AG20443 (cell line): ENCODE measurements at regions not wholly inside any gene's neighbourhood (a gene's known extent, or its start where the extent isn't known, plus 50 kb on each side); places are given as distances from the start of the nearest gene placed in this dataset.

Experiments
- DNase-seq: peaks from one replicate; pipeline ENCODE4 v3.0.0; 2012; ENCODE audit warnings: low spot score, mixed read lengths

DNA sequence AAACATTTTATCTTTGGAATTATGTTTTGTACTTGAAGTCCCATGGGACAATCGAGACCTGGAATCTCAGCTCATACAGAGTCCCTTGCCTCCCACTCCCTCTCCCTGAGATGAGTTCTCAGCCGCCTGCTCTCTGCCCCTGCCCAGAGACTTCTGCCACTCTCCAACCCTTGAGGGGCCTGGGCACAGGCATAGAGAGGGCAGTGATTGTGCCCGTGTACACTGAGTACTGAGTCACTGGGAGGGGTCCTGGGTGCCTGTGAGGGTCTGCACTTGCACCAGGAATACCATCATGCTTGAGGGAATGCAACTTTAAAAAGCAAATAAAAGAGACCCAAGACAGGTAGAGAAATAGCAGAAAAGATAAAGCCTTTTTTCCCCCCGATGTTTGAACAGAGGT is 453.8 kb upstream of the HS3ST5 start:
- no peak for DNase-seq

DNA sequence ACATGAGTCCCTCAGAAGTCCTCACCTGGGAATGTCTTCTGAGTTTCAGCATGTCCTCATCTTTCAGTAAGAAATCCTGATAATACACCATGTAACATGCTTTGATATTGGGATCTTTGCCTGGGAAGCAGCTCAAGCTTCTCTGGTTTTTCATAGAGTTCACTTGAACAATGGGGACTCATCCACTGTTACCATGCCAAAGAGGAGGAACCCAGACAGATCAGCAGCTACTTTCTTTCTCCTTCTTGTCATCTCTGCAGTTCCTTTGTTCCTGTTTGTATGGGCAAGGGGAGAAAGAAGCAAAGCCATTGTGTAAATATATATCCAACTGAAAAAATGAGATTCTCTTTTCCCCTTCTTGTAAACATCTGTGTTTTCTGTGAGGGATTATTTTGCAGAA is 450.6 kb upstream of the HS3ST5 start:
- DNase-seq = no peak

DNA sequence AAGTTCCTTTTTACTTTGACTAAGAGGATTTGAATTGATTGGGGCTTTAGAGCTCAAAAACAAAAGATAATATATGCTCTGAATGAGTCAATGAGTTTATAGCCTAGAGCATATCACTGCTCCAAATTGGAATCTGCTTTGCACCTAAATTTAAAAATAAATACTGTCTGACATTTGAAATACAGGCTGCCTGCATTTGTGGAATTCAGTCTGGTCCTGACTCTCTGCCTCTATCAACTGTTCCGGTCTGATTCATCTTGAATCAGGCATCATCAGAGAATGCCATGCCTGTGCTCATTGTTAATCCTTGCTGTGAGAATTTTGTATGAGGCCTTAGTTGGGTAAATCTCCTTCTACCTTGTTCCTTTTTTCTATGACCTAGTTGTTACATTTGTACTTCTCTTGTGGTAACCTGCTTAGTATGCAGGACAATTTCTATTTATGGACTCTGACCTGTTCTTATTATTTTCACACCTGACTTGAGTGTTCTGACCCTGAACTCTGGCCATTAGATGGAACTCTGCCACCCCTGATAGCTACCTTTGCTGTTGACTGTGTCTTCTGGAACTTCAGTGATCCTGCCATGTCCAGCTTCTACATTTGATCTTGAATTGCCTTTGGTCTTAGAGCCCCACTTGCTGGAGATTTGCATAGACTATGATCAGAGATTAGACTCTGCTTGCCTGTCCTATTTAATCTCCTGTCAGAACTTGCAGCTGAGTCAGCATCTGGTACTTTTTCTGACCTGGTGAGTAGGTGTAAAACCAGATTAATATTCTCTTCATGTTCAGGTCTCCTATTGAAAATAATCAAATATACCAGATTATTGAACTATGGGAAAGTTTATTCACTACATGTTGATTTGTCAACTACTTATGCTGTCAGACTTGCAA is 442.7 kb upstream of the HS3ST5 start:
- DNase-seq = no peak

DNA sequence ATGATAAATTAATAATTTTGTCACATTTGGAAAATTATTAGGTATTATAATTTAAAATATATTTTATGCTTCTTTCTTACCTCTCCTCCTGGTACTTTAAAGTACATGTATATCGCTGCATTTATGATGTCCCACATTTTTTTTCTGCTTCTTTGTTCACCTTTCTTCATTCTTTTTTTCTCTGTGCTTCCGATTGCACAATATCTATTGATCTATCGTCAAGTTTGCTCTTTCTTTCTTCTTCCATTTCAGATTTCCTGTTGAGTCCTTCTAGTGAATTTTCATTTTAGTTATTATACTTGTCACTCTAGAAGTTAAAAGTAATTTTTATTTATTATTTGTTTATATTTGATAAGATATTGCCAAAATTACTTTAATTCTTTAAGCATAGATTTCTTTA is 441.0 kb upstream of the HS3ST5 start:
- DNase-seq = no peak

DNA sequence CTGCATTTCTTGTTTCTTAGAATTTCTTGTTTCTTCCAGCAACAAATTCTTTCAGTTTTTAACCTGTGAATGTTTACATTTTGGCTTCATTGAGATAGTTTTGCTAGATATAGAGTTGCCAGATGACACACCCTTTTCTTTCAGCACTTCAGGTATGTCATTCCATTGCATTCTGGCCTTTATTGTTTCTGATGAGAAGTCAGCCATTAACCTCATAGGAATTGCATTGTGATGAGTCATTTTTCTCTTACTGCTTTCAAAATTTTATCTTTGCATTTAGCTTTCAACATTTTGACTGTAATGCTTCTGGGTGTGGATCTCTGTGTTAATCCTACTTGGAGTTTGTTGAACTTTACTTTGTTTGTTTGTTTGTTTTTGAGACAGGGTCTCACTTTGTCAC is 440.3 kb upstream of the HS3ST5 start:
- DNase-seq = no peak

DNA sequence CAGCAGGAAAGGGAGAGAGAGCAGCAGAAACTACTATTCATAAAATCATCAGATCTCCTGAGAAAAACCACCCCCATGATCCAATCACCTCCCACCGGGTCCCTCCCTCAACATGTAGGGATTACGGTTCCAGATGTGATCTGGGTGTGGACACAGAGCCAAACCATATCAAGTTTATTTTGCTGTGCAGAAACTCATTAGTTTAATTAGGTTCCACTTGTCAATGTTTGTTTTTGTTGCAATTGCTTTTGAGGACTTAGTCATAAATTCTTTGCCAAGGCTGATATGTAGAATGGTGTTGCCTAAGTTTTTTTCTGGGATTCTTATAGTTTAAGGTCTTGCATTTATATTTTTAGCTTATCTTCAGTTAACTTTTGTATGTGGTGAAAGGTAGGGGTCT is 422.0 kb upstream of the HS3ST5 start:
- DNase-seq = no peak

DNA sequence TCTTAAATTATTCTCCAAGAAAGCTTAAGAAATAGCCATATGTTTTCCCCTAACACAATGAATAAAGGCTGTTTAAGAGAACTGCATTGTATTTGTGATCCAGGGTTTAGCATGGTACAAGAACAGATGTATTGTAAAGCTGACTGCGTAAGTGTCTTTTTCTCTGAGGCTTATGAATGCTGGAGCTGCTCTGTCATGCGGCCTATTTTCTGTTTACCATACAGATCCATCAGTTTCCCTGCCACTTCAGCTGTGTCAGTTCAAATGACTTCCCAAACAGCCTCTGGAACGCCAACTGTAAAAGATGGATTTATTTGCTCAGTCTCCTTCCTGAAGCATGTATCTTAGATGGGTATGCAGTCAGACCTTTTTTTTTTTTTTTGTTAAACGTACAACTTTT is 419.3 kb upstream of the HS3ST5 start:
- no peak for DNase-seq

DNA sequence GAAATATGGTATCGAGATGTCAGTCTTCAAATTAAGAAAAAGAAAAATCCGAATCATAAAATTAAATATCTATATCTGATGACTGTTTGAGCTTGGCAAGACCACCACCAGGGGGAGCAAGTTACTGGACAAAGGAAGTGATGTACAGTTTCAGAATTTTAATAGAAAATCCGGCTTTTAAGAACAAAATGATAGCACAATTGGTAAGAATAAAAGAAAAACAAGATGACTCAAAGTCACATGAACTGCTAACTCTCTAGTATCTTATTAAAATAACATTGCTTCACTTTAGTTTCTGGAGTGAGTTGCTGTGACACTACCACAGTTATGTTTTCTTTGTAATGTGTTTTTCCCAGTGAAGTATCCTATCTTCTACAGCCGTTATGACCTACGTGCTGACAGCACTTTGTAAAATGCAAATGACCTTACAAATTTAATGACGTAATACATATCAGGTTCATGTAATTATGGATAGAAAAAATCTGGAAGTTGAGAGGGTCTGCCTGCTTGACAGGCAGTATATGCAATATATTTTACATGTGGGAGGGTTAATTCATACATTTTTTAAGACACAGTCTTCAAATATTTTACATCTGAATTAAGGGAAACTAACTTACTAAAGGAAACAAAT is 405.3 kb upstream of the HS3ST5 start:
- DNase-seq = peak; percentile 28

DNA sequence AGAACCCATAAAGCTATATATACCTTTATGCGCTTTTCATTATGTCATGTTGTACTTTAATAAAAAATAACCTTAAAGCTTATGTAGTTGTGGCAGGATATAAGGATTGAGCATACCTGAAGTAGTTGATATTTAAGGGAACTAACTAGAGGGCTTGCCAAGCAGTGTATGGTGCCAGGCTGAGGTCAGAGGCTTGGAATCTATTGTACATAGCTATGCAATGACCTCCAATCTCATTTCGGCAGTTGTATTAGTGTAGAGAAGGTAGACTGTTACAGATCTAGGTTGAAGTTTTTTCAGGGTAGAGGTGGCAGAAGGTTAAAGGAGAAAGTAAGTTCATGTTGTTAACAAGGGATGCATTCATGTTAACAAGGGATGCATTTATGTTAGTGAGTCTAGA is 397.7 kb upstream of the HS3ST5 start:
- DNase-seq = no peak

DNA sequence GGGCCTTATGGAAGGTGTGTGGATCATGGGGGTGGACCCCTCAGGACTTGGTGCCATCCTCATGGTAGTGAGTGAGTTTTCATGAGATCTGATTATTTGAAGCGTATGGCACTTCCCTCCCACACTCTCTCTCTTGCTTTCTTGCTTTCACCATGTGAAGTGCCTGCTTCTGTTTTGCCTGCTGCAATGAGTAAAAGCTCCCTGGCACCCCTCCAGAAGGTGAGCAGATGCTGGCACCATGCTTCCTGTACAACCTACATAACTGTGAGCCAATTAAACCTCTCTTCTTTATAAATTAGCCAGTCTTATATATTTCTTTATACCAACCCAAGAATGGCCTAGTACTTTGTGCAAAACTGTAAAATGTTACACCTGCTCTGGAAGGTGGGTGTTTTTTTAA is 396.8 kb upstream of the HS3ST5 start:
- no peak for DNase-seq

DNA sequence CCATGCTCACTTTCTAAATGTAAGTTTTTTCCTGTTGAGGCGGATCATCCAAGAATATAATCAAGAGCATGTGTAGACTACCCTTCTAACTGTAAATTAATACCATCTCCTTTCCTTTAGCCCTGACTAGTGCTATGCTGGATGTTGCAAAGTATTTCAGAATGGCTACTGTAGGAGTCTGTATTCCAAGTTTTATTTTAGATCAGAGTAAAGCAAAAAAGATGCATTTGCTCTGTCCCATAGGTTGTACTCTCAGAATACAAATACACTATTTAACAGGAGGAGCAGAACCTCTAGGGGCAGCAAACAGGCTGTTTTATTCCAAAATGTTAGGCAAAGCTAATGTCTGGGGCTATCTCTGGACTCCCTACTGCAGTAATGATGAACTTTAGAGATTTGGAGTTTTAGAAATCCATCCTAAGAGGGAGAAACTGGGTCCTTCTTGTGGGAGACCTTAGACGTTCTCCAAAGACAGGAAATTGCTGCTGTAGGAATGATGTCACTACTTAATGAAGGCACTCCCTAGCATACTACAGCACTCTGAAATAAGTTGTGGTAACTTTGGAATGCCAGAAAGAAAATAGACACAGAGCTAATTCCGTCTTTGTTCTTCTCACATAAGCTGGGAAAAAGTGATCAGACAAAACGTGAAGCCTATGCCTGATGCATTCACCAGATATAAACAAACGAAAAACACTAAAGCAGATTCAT is 392.4 kb upstream of the HS3ST5 start:
- no peak for DNase-seq

DNA sequence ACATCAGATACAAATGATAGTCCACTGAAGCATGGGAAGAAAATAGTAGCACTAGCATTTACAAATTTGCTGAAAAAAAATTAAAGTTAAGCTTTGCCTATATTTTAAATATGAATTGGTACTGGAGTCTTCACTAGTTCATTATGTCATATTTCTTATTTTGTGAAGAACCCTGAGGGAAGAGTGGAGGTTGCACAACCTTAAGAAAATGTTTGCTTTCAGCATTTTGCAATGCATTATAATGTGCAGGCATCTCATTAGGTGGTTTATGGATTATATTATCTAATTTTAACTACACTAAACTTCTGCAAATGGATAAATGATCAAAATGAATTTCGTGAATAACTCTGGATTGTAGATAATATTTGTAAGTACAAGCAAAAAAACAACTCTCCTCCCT is 390.8 kb upstream of the HS3ST5 start:
- DNase-seq = no peak

DNA sequence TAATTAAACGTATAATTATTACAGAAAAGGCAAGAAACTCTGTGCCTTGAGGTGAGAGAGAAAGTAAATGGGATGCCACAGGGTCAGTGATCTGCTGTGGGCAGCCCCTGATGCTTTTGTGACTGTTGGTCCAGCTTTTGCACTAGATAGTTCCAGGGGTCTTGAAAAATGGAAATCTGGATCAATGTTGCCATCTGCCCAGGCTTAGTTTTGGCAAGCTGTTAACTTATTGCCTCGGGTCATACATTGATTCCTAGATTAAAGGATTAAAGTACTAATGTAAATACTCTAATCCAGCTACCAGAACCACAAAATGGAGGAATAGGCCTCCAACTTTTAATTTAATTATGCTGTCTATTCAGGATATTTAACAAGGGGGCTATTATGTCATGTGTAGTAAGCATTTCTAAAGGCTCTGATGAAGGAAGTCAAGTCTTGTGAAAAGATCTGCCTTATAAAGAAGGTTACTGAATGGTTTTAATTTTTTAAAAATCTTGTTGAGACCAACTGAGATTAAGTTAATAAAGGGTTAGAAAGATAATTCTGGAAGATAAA is 376.0 kb upstream of the HS3ST5 start:
- no peak for DNase-seq

DNA sequence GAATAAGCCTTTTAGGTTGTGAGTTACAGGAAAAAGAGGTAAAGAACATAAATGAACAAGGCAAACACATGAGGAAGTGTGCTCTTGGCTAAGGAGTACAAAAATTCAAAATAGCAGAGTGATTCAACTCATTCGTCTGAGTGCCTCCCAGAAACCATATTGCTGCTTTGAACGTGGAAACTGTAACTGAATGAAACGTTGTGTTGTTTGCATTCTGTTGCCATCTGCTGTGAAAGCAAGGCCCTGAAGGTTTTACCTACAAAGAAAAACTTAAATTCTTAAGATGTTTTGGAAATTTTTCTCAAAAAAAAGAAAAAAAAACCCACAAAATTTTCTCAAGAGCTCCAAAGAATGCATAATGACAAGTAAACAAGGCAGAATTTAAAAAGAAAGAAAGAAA is 375.4 kb upstream of the HS3ST5 start:
- no peak for DNase-seq

DNA sequence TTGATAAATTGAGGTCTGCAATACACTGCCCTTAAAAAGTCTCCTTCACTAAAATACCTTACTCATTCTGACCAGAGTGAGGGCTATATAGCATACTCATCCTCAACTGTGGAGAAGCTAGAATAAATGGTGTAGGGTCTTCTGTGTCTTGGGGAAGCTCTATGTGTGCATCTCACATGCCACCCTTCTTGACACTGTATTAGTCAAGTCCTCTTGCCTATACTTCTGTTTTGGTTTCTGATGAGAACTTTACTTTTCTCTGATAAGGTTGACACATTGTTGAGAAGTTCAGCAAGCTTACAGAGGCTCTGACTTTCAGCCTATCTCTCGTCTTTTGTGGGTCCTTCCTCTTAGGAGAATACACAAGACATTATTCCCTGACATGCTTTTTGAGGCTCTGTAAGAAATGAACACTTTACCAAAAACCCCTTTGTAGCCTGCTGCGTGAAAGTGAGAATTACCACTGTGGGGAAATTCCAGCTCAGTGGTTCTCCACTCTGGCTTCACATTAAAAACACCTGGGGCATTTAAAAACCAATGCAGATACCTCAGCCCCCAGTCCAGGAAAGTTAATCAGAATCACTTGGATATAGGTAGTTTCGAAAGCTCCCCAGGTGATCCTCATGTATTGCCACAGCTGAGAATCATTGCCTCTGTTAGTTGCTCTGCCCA is 372.1 kb upstream of the HS3ST5 start:
- DNase-seq = no peak

DNA sequence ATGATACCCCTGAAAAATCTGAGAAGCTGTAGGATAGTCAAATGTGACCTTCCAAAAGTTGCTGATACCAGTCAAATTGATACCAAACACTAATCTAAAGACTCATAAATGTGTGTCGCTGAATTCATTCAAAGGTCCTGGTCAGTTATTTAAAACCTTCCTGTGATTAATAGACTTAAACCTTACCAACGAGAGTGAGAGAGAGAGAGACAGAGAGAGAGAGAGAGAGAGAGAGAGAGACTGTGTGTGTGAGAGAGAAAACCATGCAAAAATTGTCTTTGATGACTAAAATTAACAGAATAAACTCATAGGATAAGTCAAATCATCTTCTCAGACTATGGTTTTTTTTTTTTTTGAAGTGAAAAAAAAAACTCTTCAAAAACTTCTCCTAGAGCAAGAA is 370.9 kb upstream of the HS3ST5 start:
- no peak for DNase-seq

DNA sequence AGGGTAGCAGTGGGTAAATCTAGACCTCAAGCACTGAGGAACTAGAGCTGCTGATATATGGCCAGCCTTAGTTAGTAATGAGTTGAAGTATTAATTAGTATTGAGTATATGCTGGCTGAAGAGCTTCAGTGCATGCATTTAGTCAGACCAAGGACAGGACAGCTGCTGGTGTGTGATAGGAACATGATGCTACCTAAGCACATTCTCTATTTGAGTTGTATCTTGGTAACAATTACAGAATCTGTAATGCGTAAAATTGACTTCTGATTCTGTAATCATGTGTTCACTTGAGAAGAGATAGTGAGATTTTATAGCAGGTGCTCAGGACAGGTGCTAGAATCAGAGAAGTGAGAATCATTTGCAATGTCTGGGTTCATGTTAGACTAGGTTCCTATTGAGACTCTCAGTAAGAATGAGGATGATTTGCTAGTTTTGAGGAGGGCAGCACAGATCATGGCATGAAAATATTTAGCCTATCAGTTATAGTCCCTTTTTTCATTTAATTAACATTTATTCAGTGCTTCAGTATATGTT is 369.4 kb upstream of the HS3ST5 start:
- no peak for DNase-seq

DNA sequence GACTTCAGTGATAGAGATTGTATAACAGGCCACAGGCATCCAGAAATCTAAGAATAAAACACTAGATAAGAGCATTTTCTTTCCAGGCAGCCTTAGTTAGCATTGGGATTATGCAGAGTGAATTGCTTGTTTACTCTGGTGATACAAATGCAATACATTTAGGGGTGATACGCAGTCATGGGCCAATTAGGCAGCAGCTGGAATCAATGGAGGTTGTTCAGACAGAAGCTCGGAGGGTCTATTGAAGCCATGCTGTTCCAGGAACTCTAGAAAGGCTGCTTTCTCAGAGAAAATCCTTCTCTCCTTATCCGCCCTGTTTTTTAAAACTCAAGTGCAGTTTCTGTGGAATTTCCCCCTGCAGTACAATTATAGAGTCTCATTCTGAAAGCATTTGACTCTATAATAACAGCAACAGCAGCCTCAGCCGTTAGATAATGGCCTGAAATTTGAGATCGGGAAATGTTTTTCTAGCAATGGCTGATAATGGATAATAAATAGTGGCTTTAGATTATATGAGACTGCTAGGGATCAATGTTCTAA is 364.3 kb upstream of the HS3ST5 start:
- no peak for DNase-seq

DNA sequence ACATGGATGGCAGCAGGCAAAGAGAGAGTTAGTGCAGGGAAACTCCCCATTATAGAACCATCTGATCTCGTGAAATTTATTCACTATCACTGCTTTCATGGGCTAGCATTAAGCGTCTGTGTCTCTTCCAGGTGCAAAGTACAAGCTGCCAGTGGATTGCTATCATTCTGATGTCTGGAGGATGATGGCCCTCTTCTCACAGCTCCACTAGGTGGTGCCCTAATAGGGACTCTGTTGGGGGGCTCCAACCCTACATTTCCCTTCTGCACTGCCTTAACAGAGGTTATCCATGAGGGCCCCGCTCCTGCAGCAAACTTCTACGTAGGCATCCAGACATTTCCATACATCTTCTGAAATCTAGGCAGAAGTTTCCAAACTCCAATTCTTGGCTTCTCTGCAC is 347.8 kb upstream of the HS3ST5 start:
- DNase-seq = no peak

DNA sequence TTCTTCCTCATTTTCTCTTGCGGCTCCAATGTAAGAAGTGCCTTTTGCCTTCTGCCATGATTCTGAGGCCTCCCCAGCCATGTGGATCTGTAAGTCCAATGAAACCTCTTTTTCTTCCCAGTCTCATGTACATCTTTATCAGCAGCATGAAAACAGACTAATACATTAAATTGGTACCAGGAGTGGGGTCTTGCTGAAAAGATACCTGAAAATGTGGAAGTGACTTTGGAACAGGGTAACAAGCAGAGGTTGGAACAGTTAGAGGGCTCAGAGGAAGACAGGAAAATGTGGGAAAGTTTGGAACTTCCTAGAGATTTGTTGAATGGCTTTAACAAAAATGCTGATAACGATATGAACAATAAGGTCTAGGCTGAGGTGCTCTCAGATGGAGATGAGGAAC is 316.7 kb upstream of the HS3ST5 start:
- DNase-seq = no peak

DNA sequence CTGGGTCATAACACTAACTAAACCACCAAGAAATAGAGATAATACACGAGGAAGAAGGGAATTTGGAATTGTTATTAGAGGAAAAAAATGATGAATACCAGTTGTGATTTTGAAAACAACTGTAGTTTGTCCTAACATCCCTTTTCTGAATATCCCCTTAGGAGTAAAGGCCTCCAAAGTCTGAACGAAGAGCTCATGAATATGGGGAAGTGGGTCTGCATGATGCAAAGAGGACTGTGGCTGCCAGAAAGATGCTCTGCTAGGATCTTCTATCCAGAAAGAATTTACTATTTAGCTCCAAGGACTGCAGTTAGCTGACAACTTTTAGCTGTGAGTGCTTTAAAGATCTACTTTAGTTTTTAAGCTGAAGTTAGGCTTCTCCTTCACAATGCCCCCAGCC is 308.8 kb upstream of the HS3ST5 start:
- DNase-seq = no peak

DNA sequence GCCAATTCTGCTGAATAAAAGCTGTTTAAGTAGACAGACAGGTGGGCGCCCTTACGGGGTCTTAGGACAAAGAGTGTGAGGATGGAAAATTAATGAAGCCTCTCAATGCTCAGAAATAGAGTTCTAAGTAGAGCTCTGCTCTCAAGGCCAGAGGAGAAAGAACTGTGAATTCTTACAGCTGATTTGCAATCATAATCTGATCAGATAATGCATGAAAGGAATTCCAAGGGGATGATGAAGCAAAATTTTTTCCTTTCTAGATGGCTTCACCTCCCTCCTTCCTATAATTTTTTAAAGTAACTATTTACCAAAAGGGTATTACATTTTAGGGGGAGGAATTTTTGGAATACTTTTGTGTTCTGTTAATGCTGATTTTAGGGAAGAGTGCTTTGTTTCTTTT is 308.1 kb upstream of the HS3ST5 start:
- no peak for DNase-seq
